ENCODE measurements at regions not wholly inside any gene's neighbourhood (a gene's known extent, or its start where the extent isn't known, plus 50 kb on each side); places are given as distances from the start of the nearest gene placed in this dataset.
A peak's percentile ranks its signal among the peaks of the same experiment; 100 is the strongest.

DNA sequence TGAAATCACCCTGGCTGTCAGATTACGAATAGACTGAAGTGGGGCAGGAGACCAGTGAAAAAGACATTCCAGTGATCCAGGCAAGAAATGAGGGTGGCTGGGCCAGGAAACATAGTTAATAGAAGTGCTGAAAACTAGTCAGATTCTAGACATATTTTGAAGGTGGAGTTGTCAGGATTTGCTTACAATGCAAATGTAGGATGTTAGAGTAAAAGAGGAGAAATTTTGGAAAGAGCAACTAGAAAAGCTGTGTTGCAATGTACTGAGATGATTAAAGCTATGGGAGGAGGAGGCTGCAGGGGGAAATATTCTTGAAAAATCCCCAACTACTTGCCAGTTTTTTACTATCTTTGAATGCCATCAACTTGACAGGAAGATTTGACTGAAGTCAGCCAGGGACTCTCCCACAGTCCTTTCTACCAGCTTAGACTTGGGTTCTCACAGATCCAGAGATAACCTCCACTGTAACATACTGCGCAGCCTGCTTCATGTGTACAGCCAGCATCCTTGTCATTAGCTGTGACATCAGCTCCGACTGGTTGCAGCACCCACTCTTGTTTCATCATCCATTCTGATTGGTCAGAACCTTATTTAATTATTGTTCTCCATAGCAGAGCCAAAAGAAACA, 109.7 kb downstream of the TSEN15 start:
- TF ChIP-seq CTCF (IDR thresholded peaks at IDR 0.05; ENCODE audit: insufficient read depth, low read length) = no peak
- H3K4me3 ChIP-seq (ENCODE audit: low read depth, low read length) = no peak overlapping the region
- peak; percentile 94 for DNase-seq (ENCODE audit: low read depth)

GRCh38 chr1:184162281-184162680, 110.8 kb downstream of the TSEN15 start:
- no peak overlapping the region for H3K4me3 ChIP-seq (ENCODE audit: low read depth, low read length)
- no peak for DNase-seq (ENCODE audit: low read depth)
- TF ChIP-seq CTCF (IDR thresholded peaks at IDR 0.05; ENCODE audit: insufficient read depth, low read length) = no peak

DNA sequence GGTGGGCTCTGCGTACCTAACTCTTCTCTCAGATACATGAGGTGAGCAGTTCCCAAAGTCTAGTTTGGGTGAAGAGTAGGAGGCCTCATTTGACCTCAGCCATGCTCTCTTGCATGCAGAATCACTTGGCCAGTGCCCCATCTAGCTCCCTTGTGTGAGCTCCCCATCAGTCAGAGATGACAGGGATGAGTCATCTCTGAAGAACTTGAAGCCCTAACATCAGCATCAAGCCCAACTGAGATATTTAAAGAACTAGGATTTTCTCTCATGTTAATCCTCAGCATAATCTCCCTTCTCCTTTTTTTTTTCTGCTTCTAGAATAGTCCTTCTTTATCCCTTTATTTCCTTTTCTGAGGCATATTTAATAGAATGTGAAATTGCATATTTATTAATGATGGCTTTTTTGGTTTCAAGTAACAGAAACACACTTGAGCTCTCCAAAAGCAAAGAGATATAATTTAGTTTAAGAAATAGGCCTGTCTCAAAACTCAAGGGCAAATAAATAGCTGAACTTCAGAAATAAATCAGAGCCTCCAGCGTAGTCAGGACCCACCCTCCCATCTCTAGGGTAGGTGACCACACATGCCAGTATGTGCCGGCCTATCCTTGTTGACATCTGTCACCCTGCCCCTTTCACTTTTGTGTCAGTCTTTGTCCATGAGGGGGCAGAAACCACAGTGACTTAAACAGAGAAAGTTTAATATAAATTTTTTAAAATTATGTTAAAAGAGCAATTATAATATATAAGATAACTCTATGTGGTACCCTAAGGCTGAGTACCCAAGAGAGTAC, 112.3 kb downstream of the TSEN15 start:
- TF ChIP-seq CTCF (IDR thresholded peaks at IDR 0.05; ENCODE audit: insufficient read depth, low read length) = no peak
- DNase-seq (ENCODE audit: low read depth) = peak; percentile 73

GRCh38 chr1:184164536-184164935, 113.0 kb downstream of the TSEN15 start:
- H3K4me3 ChIP-seq (ENCODE audit: low read depth, low read length) = no peak overlapping the region
- no peak for DNase-seq (ENCODE audit: low read depth)
- TF ChIP-seq CTCF (IDR thresholded peaks at IDR 0.05; ENCODE audit: insufficient read depth, low read length) = no peak

More for the DNA sequence above, 112.3 kb downstream of the TSEN15 start:
- no peak overlapping the region for H3K4me3 ChIP-seq (ENCODE audit: low read depth, low read length)

DNA sequence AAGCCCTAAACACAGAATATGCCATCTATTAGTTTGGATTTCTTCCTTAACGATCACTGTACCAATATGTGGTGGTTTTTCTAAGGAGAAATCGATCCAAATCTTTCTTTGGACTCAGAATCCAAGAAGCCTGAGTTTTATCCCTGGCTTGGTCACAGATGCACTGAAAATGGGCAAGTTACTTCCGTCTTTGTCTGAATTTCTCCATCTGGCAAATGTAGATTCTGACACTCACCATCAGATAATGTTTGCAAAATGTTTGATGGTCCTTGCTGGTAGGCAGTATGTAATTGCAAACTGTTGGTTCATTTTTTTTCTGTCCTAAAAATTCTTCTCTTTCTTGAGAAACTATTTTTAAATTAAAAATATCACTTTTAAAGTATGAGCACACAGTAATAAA, 115.0 kb downstream of the TSEN15 start:
- DNase-seq (ENCODE audit: low read depth) = no peak
- no peak for TF ChIP-seq CTCF (IDR thresholded peaks at IDR 0.05; ENCODE audit: insufficient read depth, low read length)
- H3K4me3 ChIP-seq (ENCODE audit: low read depth, low read length) = no peak overlapping the region

DNA sequence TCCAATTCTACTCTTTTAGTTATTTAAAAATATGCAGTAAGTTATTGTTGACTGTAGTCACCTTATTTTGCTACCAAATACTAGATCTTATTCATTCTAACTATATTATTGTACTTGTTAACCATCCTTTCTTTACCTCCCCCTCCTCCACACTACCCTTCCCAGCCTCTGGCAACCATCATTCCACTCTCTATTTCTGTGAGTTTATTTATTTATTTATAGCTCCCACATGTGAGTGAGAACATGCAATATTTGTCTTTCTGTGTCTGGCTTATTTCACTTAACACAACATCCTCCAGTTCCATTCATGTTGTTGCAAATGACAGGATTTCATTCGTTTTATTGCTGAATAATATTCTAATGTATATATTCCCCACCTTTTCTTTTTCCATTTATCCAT, 115.8 kb downstream of the TSEN15 start:
- no peak for TF ChIP-seq CTCF (IDR thresholded peaks at IDR 0.05; ENCODE audit: insufficient read depth, low read length)
- no peak overlapping the region for H3K4me3 ChIP-seq (ENCODE audit: low read depth, low read length)
- no peak for DNase-seq (ENCODE audit: low read depth)

Measured in fibroblast of the aortic adventitia (primary cell).